ENCODE measurements at regions not wholly inside any gene's neighbourhood (a gene's known extent, or its start where the extent isn't known, plus 50 kb on each side); places are given as distances from the start of the nearest gene placed in this dataset.

GRCh38 chr18:68604256-68604655 is 110.7 kb downstream of the TMX3 start:
- TF ChIP-seq CTCF (IDR thresholded peaks at IDR 0.05) = no peak
- no peak for TF ChIP-seq POLR2AphosphoS5 (IDR thresholded peaks at IDR 0.05; ENCODE audit: low read depth, low read length)
